Right lobe of liver (tissue), 4 donors: ENCODE measurements at regions not wholly inside any gene's neighbourhood (a gene's known extent, or its start where the extent isn't known, plus 50 kb on each side); places are given as distances from the start of the nearest gene placed in this dataset.

Experiments used
- POLR2A ChIP-seq: fragments of 450-650 bp; IDR thresholded peaks from one replicate; pipeline ENCODE4 v1.6.1; 2017; ENCODE audit warnings: antibody characterized with exemption, mild to moderate bottlenecking
- TF ChIP-seq, protein P1 (sequence below), 4 donors: fragments of 200-600 bp in 3 of 4; fragments of 450-650 bp in 1 of 4; IDR thresholded peaks; one replicate each; pipeline versions ENCODE4 v1.5.1 to v1.8.0; 2016 to 2022; ENCODE audit warnings: antibody characterized with exemption in 4 of 4, mild to moderate bottlenecking in 2 of 4
- donor health status: DM: no; HTN: no; CAD: no.
- donor health status: DM: no; HTN: no; CAD: no.
- donor health status: DM: no; HTN: yes; CAD: no.

DNA sequence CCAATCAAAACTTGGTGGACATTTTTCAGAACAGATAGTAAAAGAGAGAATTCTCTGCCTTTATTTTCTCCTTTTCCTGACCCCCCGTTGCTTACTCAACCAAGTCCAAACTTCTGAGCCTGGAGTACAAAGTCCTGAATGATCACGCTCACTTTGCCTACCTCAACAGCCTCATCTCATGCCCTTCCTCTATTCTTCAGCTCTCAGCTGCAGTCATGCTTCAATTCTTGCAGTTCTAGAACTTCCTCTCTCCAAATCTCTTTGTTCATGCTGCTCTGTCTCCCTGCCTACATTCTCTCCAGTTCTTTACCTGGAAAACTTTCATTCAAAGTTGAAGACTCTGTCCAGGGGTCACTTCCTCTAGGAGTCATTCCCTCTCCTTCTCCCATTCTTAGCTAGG, 398.5 kb upstream of the SLC24A2 start:
- TF ChIP-seq POLR2A = no peak
- TF ChIP-seq, protein P1, sequence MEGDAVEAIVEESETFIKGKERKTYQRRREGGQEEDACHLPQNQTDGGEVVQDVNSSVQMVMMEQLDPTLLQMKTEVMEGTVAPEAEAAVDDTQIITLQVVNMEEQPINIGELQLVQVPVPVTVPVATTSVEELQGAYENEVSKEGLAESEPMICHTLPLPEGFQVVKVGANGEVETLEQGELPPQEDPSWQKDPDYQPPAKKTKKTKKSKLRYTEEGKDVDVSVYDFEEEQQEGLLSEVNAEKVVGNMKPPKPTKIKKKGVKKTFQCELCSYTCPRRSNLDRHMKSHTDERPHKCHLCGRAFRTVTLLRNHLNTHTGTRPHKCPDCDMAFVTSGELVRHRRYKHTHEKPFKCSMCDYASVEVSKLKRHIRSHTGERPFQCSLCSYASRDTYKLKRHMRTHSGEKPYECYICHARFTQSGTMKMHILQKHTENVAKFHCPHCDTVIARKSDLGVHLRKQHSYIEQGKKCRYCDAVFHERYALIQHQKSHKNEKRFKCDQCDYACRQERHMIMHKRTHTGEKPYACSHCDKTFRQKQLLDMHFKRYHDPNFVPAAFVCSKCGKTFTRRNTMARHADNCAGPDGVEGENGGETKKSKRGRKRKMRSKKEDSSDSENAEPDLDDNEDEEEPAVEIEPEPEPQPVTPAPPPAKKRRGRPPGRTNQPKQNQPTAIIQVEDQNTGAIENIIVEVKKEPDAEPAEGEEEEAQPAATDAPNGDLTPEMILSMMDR (IDR thresholded peaks at IDR 0.05) = no peak
